IMR-90 (cell line): ENCODE measurements at regions not wholly inside any gene's neighbourhood (a gene's known extent, or its start where the extent isn't known, plus 50 kb on each side); places are given as distances from the start of the nearest gene placed in this dataset.
"Not testable (repeated sequence)": the region's sequence is repeated elsewhere in the genome, so short reads cannot be mapped to it uniquely, and the experiment has no call there.

Experiments used
- ATAC-seq: fragments of 200-7000 bp; cut with Tn5 transposase; 2 replicates; pipeline ENCODE4 v1.9.1; 2020; ENCODE audit warnings: low read depth, mild to moderate bottlenecking, moderate library complexity
- BruUV-seq: library from RNA; stranded (reverse); fragments of 400-500 nt; replicated peaks from 2 replicates; lab custom pipeline; 2021; lab: Mats Ljungman, UMichigan
- CTCF ChIA-PET: fragments of 300-600 bp; formaldehyde crosslinking; extraction: SDS; loops from one replicate; lab custom pipeline; 2021; ENCODE audit warnings: antibody characterized with exemption; lab: Yijun Ruan, JAX
- POLR2A ChIA-PET: fragments of 300-600 bp; sonication (Branson Sonifier 250); formaldehyde crosslinking; loops from one replicate; lab custom pipeline; 2022; ENCODE audit warnings: antibody characterized with exemption; ENCODE audit not compliant: unreplicated experiment; lab: Charles Lee
- DNase-seq: peaks from one replicate; pipeline ENCODE4 v3.0.0; 2013
- H2AFZ ChIP-seq: replicated peaks from 2 replicates; pipeline ENCODE3; 2013; ENCODE audit warnings: low read length, mild to moderate bottlenecking; ENCODE audit not compliant: poor library complexity
- H2AK5ac ChIP-seq: 2 replicates; pipeline ENCODE4 v1.6.1; 2013; ENCODE audit warnings: low read depth, low read length, inconsistent platforms
- H2AK9ac ChIP-seq: replicated peaks from 2 replicates; pipeline ENCODE3; 2013; ENCODE audit warnings: mild to moderate bottlenecking, low read depth, low read length, moderate library complexity; ENCODE audit not compliant: poor library complexity
- H2BK120ac ChIP-seq: 2 replicates; pipeline ENCODE4 v1.6.1; 2013; ENCODE audit warnings: low read depth, low read length, inconsistent platforms
- H2BK15ac ChIP-seq: 3 replicates; pipeline ENCODE4 v1.6.1; 2013; ENCODE audit warnings: low read depth, low read length, inconsistent platforms
- H2BK20ac ChIP-seq: 2 replicates; pipeline ENCODE4 v1.6.1; 2013; ENCODE audit warnings: low read depth, mild to moderate bottlenecking, inconsistent platforms, low read length, moderate library complexity
- H2BK5ac ChIP-seq: 2 replicates; pipeline ENCODE4 v1.6.1; 2013; ENCODE audit warnings: mild to moderate bottlenecking, low read depth, low read length, inconsistent platforms; ENCODE audit not compliant: poor library complexity, severe bottlenecking
- H3K14ac ChIP-seq: replicated peaks from 2 replicates; pipeline ENCODE4 v1.6.1; 2013; ENCODE audit warnings: low read depth, low read length, inconsistent platforms
- H3K18ac ChIP-seq: 2 replicates; pipeline ENCODE4 v1.6.1; 2013; ENCODE audit warnings: low read depth, low read length, control low read depth
- H3K23ac ChIP-seq: 2 replicates; pipeline ENCODE4 v1.6.1; 2013; ENCODE audit warnings: low read depth, low read length, inconsistent platforms
- H3K27ac ChIP-seq: 2 replicates; pipeline ENCODE4 v1.5.1; 2013; ENCODE audit warnings: mild to moderate bottlenecking, control low read depth, low read length; ENCODE audit not compliant: insufficient read depth
- H3K27me3 ChIP-seq: 2 replicates; pipeline ENCODE4 v1.6.1; 2013; ENCODE audit warnings: low read length; ENCODE audit not compliant: control insufficient read depth, insufficient read depth
- H3K36me3 ChIP-seq: 2 replicates; pipeline ENCODE4 v1.6.1; 2013; ENCODE audit warnings: low read length, mixed read lengths; ENCODE audit not compliant: control insufficient read depth, insufficient read depth
- H3K4ac ChIP-seq: 2 replicates; pipeline ENCODE4 v1.6.1; 2013; ENCODE audit warnings: low read depth, low read length, inconsistent platforms
- H3K4me1 ChIP-seq: 2 replicates; pipeline ENCODE4 v1.6.1; 2013; ENCODE audit warnings: low read length, mixed read lengths; ENCODE audit not compliant: control insufficient read depth, insufficient read depth
- H3K4me2 ChIP-seq: 2 replicates; pipeline ENCODE4 v1.6.1; 2013; ENCODE audit warnings: low read depth, mild to moderate bottlenecking, control low read depth, low read length, moderate library complexity
- H3K4me3 ChIP-seq: 2 replicates; pipeline ENCODE4 v1.5.1; 2013; ENCODE audit warnings: low read depth, mild to moderate bottlenecking, control low read depth, low read length, moderate library complexity; ENCODE audit not compliant: insufficient read depth
- H3K56ac ChIP-seq: 2 replicates; pipeline ENCODE4 v1.6.1; 2013; ENCODE audit warnings: low read length, inconsistent platforms; ENCODE audit not compliant: insufficient read depth; ENCODE audit errors: extremely low read depth
- H3K79me1 ChIP-seq, 2 experiments: 2 replicates each; pipeline ENCODE4 v1.6.1; 2013; ENCODE audit warnings: low read length in 2 of 2, inconsistent platforms in 1 of 2, low read depth in 1 of 2
- H3K9ac ChIP-seq: 2 replicates; pipeline ENCODE4 v1.6.1; 2013; ENCODE audit warnings: low read depth, low read length, control low read depth
- H3K9me1 ChIP-seq: 2 replicates; pipeline ENCODE4 v1.6.1; 2013; ENCODE audit warnings: low read length, inconsistent platforms; ENCODE audit not compliant: insufficient read depth
- H3K9me3 ChIP-seq: 2 replicates; pipeline ENCODE4 v1.6.1; 2013; ENCODE audit warnings: low read length; ENCODE audit not compliant: control insufficient read depth, insufficient read depth
- H4K20me1 ChIP-seq: 2 replicates; pipeline ENCODE4 v1.6.1; 2013; ENCODE audit warnings: low read length, inconsistent platforms; ENCODE audit not compliant: insufficient read depth
- H4K5ac ChIP-seq: 2 replicates; pipeline ENCODE4 v1.6.1; 2013; ENCODE audit warnings: mild to moderate bottlenecking, low read depth, low read length, control low read depth
- H4K8ac ChIP-seq, 2 experiments: 2 replicates each; pipeline ENCODE4 v1.6.1; 2013; ENCODE audit warnings: low read depth in 2 of 2, low read length in 2 of 2, control low read depth in 1 of 2, inconsistent platforms in 1 of 2
- H4K91ac ChIP-seq: 2 replicates; pipeline ENCODE4 v1.6.1; 2013; ENCODE audit warnings: low read depth, low read length, inconsistent platforms; ENCODE audit not compliant: insufficient read depth
- CEBPB ChIP-seq: IDR thresholded peaks from 2 replicates; pipeline ENCODE4 v1.6.1; 2012; ENCODE audit warnings: low read depth, low read length, improper control_type of control experiment
- ELK1 ChIP-seq: fragments of 150-350 bp; IDR thresholded peaks from 2 replicates; pipeline ENCODE4 v1.6.1; 2016; ENCODE audit warnings: low read depth, mild to moderate bottlenecking, low read length, moderate library complexity, borderline replicate concordance
- FOS ChIP-seq: fragments of 150-350 bp; IDR thresholded peaks from 2 replicates; pipeline ENCODE4 v1.6.1; 2016; ENCODE audit warnings: low read depth, low read length
- MAFK ChIP-seq: IDR thresholded peaks from 2 replicates; pipeline ENCODE4 v1.6.1; 2012; ENCODE audit warnings: low read depth, low read length, improper control_type of control experiment
- MAZ ChIP-seq: IDR thresholded peaks from 2 replicates; pipeline ENCODE4 v1.6.1; 2012; ENCODE audit warnings: low read depth, mild to moderate bottlenecking, low read length, improper control_type of control experiment, moderate library complexity, borderline replicate concordance
- MXI1 ChIP-seq: IDR thresholded peaks from 2 replicates; pipeline ENCODE4 v1.6.1; 2012; ENCODE audit warnings: low read depth, mild to moderate bottlenecking, low read length, moderate library complexity, borderline replicate concordance
- RCOR1 ChIP-seq: IDR thresholded peaks from 2 replicates; pipeline ENCODE4 v1.6.1; 2012; ENCODE audit warnings: mild to moderate bottlenecking, low read length, improper control_type of control experiment; ENCODE audit not compliant: insufficient replicate concordance
- USF2 ChIP-seq: fragments of 150-350 bp; IDR thresholded peaks from 2 replicates; pipeline ENCODE4 v1.6.1; 2017; ENCODE audit warnings: mild to moderate bottlenecking, antibody characterized with exemption, low read length, low read depth
- WGBS, 2 experiments: methylation state at CpG; one replicate each; pipeline versions ENCODE4 v1.1.5 to v1.1.7; 2013; ENCODE audit warnings: missing lambda C conversion rate in 2 of 2; ENCODE audit not compliant: insufficient read length in 1 of 2; ENCODE audit errors: extremely low coverage in 2 of 2; 5-methylcytosine and 5-hydroxymethylcytosine counted together
- dilution Hi-C: fragments of 300-500 bp; cut with HindIII; formaldehyde crosslinking; loops from one replicate; pipeline ENCODE4 v1.14.3; 2018; ENCODE audit warnings: low sequenced_read_pairs; ENCODE audit not compliant: unreplicated experiment
- in situ Hi-C: fragments of 300-500 bp; cut with MboI; formaldehyde crosslinking; loops from 3 replicates; pipeline ENCODE4 v1.14.3; 2019; ENCODE audit warnings: low sequenced_read_pairs, inconsistent platforms, mixed read lengths
- intact Hi-C: fragments of 100-400 bp; cut with micrococcal nuclease; formaldehyde crosslinking; loops from 2 replicates; pipeline ENCODE4 v1.10.0; 2022

DNA sequence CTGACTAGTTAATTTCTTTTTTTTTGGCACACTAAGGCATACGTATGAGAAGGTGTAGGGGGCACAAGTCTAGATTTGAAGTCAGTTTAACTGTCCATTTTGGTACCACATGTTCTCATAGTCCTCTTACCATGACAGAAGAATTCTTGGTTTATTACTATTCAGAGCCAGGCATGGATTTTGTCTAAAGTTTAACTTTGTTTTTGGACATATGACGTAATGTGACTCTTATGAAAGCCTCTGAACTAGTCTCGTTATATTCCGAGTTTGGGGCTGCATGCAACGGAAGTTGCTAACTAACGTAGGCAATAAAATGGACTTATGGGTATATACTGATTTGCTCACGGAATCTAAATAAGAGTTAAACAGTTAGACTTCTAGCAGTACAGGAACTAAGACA lies 62.9 kb downstream of the MSTN start:
- Histone ChIP-seq H2AK9ac (no peak overlapping the region), H3K23ac (no peak overlapping the region), H3K9me3 (peaks cover 3% of the 10 kb centered on the region), H3K27ac (no peak overlapping the region), H3K4me3 (no peak overlapping the region), H3K27me3 (no peaks in the 10 kb centered on the region), H4K5ac (no peak overlapping the region), H2AFZ (no peak overlapping the region), H3K4me2 (no peak overlapping the region), H4K91ac (no peak overlapping the region), H4K8ac (no peak overlapping the region), H2BK15ac (no peak overlapping the region), H2BK120ac (no peak overlapping the region), H3K4me1 (no peaks in the 10 kb centered on the region), H3K9me1 (no peaks in the 10 kb centered on the region), H3K4ac (no peak overlapping the region), H3K14ac (no peak overlapping the region), H3K36me3 (no peaks in the 10 kb centered on the region), H2AK5ac (no peak overlapping the region), H3K79me1 (no peaks in the 10 kb centered on the region), H3K18ac (no peak overlapping the region), H2BK5ac (no peak overlapping the region), H2BK20ac (no peak overlapping the region), H4K20me1 (no peaks in the 10 kb centered on the region), H3K56ac (no peak overlapping the region), H3K9ac (no peak overlapping the region)
- intact Hi-C loops (no loop called here), dilution Hi-C loops (no loop called here), in situ Hi-C loops (no loop called here)
- DNase-seq: no peak
- ChIA-PET CTCF (no interaction called here), POLR2A (no interaction called here)
- BruUV-seq: no TSS peak
- TF ChIP-seq MAFK (no peak), USF2 (no peak), MAZ (no peak), RCOR1 (no peak), CEBPB (no peak), MXI1 (no peak), ELK1 (no peak), FOS (no peak)
- no peak for ATAC-seq
- 77% methylated on average over 4 of the region's 7 CpGs; no CpG with 5 or more reads in 1 of the 2 experiments for WGBS, 2 experiments

- H3K18ac ChIP-seq, H3K79me1 ChIP-seq, H3K4ac ChIP-seq, H3K4me2 ChIP-seq, H4K20me1 ChIP-seq, BruUV-seq, H2AFZ ChIP-seq, ATAC-seq, H2AK9ac ChIP-seq, H4K5ac ChIP-seq, H2BK20ac ChIP-seq, H3K23ac ChIP-seq, in situ Hi-C loops, H3K36me3 ChIP-seq, H3K9me3 ChIP-seq, H3K27ac ChIP-seq, H3K14ac ChIP-seq, H2AK5ac ChIP-seq, CTCF ChIA-PET, H2BK15ac ChIP-seq, POLR2A ChIA-PET, H3K4me3 ChIP-seq, H2BK120ac ChIP-seq, H4K8ac ChIP-seq, H3K27me3 ChIP-seq, DNase-seq, H2BK5ac ChIP-seq, dilution Hi-C loops, H3K4me1 ChIP-seq, H3K9ac ChIP-seq, H4K91ac ChIP-seq, H3K56ac ChIP-seq, intact Hi-C loops, H3K9me1 ChIP-seq: not testable (repeated sequence)
- WGBS, 2 experiments: no CpG with 5 or more reads among the region's 2 CpGs
These were observed 63.9 kb downstream of the MSTN start for GRCh38 chr2:189998665-189999064.
